ENCODE measurements at regions not wholly inside any gene's neighbourhood (a gene's known extent, or its start where the extent isn't known, plus 50 kb on each side); places are given as distances from the start of the nearest gene placed in this dataset.

GRCh38 chr6:4615231-4615630 is 161.0 kb upstream of the CDYL start:
- no peaks in the 10 kb centered on the region for H3K36me3 ChIP-seq (ENCODE audit: insufficient read depth)
- peaks cover 5% of the 10 kb centered on the region for H3K9me2 ChIP-seq (ENCODE audit: insufficient read depth)
- no peak overlapping the region for H2AFZ ChIP-seq
- H3K27me3 ChIP-seq (ENCODE audit: insufficient read depth) = no peaks in the 10 kb centered on the region
- H3F3A ChIP-seq (replicated peaks; ENCODE audit: low read depth) = no peaks in the 10 kb centered on the region
- H3K4me2 ChIP-seq = no peak overlapping the region
- no peak overlapping the region for H3K4me3 ChIP-seq
- peaks cover 9% of the 10 kb centered on the region for H3K27me3 Mint-ChIP-seq (ENCODE audit: insufficient read depth, low read depth, poor library complexity)
- H3K4me1 Mint-ChIP-seq = peaks cover 5% of the 10 kb centered on the region; the same call in 2 of the 3 replicates
- TF ChIP-seq EZH2 (IDR thresholded peaks at IDR 0.05; ENCODE audit: low read depth, unreplicated experiment) = no peak
- no peaks in the 10 kb centered on the region for H4K20me1 ChIP-seq (replicated peaks; ENCODE audit: insufficient read depth)
- H3K27ac Mint-ChIP-seq = no peak overlapping the region
- H3K27ac ChIP-seq (ENCODE audit: low read depth) = no peak overlapping the region
- H3K9me3 Mint-ChIP-seq = peaks cover 10% of the 10 kb centered on the region
- ATAC-seq = no peak
- H3K4me1 ChIP-seq (ENCODE audit: insufficient read depth) = peaks cover 4% of the 10 kb centered on the region; the same call in 1 of the 2 replicates
- no peak for DNase-seq (ENCODE audit: low spot score)
- no peak overlapping the region for H3K4me3 Mint-ChIP-seq
- H3K79me2 ChIP-seq (replicated peaks; ENCODE audit: insufficient read depth) = no peaks in the 10 kb centered on the region
- no peaks in the 10 kb centered on the region; the same call in 2 of the 3 replicates for H3K36me3 Mint-ChIP-seq (ENCODE audit: low read depth)

DNA sequence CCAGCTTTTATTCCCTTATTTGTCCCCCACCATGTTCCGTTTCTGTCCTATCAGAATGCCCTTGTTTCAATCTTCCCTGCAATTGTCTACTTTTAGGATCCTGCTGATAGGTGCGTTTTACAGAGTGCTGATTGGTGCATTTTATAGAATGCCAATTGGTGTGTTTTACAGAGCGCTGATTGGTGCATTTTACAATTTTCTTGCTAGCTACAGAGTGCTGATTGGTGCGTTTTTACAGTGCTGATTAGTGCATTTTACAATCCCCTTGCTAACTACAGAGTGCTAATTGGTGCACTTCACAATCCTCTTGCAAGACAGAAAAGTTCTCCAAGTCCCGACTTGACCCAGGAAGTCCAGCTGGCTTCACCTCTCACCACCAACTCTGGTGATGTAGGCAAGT is 161.6 kb upstream of the CDYL start:
- Mint-ChIP-seq H3K27me3 (ENCODE audit: insufficient read depth, low read depth, poor library complexity) (peaks cover 9% of the 10 kb centered on the region), H3K36me3 (ENCODE audit: low read depth) (no peaks in the 10 kb centered on the region; the same call in 2 of the 3 replicates), H3K4me3 (no peak overlapping the region), H3K9me3 (peaks cover 10% of the 10 kb centered on the region), H3K4me1 (peaks cover 3% of the 10 kb centered on the region; the same call in 1 of the 3 replicates), H3K27ac (no peak overlapping the region)
- Histone ChIP-seq H2AFZ (no peak overlapping the region), H3K4me1 (ENCODE audit: insufficient read depth) (no peaks in the 10 kb centered on the region), H3F3A (replicated peaks; ENCODE audit: low read depth) (no peaks in the 10 kb centered on the region), H3K4me3 (no peak overlapping the region), H3K9me2 (ENCODE audit: insufficient read depth) (peaks cover 5% of the 10 kb centered on the region), H3K4me2 (no peak overlapping the region), H3K27ac (ENCODE audit: low read depth) (no peak overlapping the region), H3K36me3 (ENCODE audit: insufficient read depth) (no peaks in the 10 kb centered on the region), H3K79me2 (replicated peaks; ENCODE audit: insufficient read depth) (no peaks in the 10 kb centered on the region), H3K27me3 (ENCODE audit: insufficient read depth) (no peaks in the 10 kb centered on the region), H4K20me1 (replicated peaks; ENCODE audit: insufficient read depth) (no peaks in the 10 kb centered on the region)
- no peak for ATAC-seq
- DNase-seq (ENCODE audit: low spot score) = no peak
- TF ChIP-seq, protein P1, sequence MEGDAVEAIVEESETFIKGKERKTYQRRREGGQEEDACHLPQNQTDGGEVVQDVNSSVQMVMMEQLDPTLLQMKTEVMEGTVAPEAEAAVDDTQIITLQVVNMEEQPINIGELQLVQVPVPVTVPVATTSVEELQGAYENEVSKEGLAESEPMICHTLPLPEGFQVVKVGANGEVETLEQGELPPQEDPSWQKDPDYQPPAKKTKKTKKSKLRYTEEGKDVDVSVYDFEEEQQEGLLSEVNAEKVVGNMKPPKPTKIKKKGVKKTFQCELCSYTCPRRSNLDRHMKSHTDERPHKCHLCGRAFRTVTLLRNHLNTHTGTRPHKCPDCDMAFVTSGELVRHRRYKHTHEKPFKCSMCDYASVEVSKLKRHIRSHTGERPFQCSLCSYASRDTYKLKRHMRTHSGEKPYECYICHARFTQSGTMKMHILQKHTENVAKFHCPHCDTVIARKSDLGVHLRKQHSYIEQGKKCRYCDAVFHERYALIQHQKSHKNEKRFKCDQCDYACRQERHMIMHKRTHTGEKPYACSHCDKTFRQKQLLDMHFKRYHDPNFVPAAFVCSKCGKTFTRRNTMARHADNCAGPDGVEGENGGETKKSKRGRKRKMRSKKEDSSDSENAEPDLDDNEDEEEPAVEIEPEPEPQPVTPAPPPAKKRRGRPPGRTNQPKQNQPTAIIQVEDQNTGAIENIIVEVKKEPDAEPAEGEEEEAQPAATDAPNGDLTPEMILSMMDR (conservative IDR thresholded peaks at IDR 0.05; ENCODE audit: low read depth in 2 of 2) = no peak
- no peak for TF ChIP-seq ZNF331 (CRISPR knock-in tag; IDR thresholded peaks at IDR 0.05; ENCODE audit: low read depth)
- TF ChIP-seq EZH2phosphoT487 (IDR thresholded peaks at IDR 0.05; ENCODE audit: unreplicated experiment) = no peak
- no peak for TF ChIP-seq ZNF114 (CRISPR knock-in tag; IDR thresholded peaks at IDR 0.05)
- TF ChIP-seq POLR2AphosphoS5 (IDR thresholded peaks at IDR 0.05; ENCODE audit: low read depth) = no peak
- no peak for TF ChIP-seq ZNF462 (CRISPR knock-in tag; IDR thresholded peaks at IDR 0.05)
- TF ChIP-seq ETS1 (IDR thresholded peaks at IDR 0.05) = no peak
- TF ChIP-seq, protein P2, sequence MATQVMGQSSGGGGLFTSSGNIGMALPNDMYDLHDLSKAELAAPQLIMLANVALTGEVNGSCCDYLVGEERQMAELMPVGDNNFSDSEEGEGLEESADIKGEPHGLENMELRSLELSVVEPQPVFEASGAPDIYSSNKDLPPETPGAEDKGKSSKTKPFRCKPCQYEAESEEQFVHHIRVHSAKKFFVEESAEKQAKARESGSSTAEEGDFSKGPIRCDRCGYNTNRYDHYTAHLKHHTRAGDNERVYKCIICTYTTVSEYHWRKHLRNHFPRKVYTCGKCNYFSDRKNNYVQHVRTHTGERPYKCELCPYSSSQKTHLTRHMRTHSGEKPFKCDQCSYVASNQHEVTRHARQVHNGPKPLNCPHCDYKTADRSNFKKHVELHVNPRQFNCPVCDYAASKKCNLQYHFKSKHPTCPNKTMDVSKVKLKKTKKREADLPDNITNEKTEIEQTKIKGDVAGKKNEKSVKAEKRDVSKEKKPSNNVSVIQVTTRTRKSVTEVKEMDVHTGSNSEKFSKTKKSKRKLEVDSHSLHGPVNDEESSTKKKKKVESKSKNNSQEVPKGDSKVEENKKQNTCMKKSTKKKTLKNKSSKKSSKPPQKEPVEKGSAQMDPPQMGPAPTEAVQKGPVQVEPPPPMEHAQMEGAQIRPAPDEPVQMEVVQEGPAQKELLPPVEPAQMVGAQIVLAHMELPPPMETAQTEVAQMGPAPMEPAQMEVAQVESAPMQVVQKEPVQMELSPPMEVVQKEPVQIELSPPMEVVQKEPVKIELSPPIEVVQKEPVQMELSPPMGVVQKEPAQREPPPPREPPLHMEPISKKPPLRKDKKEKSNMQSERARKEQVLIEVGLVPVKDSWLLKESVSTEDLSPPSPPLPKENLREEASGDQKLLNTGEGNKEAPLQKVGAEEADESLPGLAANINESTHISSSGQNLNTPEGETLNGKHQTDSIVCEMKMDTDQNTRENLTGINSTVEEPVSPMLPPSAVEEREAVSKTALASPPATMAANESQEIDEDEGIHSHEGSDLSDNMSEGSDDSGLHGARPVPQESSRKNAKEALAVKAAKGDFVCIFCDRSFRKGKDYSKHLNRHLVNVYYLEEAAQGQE (IDR thresholded peaks at IDR 0.05; ENCODE audit: unreplicated experiment) = no peak
- no peak for TF ChIP-seq STAT1 (IDR thresholded peaks at IDR 0.05; ENCODE audit: unreplicated experiment)

Measured in GM23338 (cell line).